Stimulated activated naive CD4-positive, alpha-beta T cell (primary cell): ENCODE measurements at regions not wholly inside any gene's neighbourhood (a gene's known extent, or its start where the extent isn't known, plus 50 kb on each side); places are given as distances from the start of the nearest gene placed in this dataset.
"Not testable (repeated sequence)": the region's sequence is repeated elsewhere in the genome, so short reads cannot be mapped to it uniquely, and the experiment has no call there.

Experiments
- DNase-seq, 6 experiments: peaks; one replicate each; lab custom pipeline; 2025; lab: John Stamatoyannopoulos, UW

GRCh38 chr2:60246583-60246982 lies 306.9 kb downstream of the BCL11A start:
- DNase-seq = no peak

- DNase-seq = no peak
Observed at GRCh38 chr2:60234274-60234986, 319.0 kb downstream of the BCL11A start.

GRCh38 chr2:60230596-60230995 lies 322.9 kb downstream of the BCL11A start:
- no peak for DNase-seq

- DNase-seq = no peak
Observed at GRCh38 chr2:60230037-60230436, 323.4 kb downstream of the BCL11A start.

- DNase-seq = no peak
Observed at GRCh38 chr2:60226943-60227342, 326.5 kb downstream of the BCL11A start.

GRCh38 chr2:60226191-60226590 lies 327.3 kb downstream of the BCL11A start:
- DNase-seq = no peak

GRCh38 chr2:60223859-60224258 lies 329.6 kb downstream of the BCL11A start:
- no peak for DNase-seq

- DNase-seq = no peak
Observed at GRCh38 chr2:60221098-60221497, 332.4 kb downstream of the BCL11A start.

GRCh38 chr2:60219536-60219935 lies 333.9 kb downstream of the BCL11A start:
- DNase-seq = no peak

GRCh38 chr2:60216452-60216995 lies 336.9 kb downstream of the BCL11A start:
- no peak for DNase-seq

- DNase-seq = no peak
Observed at GRCh38 chr2:60215386-60215901, 338.0 kb downstream of the BCL11A start.

GRCh38 chr2:60214626-60214875 lies 338.9 kb downstream of the BCL11A start:
- DNase-seq = no peak

- DNase-seq = no peak
Observed at GRCh38 chr2:60213865-60214625, 339.4 kb downstream of the BCL11A start.

GRCh38 chr2:60212181-60212945 lies 341.1 kb downstream of the BCL11A start:
- DNase-seq = no peak

- DNase-seq = not testable (repeated sequence)
Observed at GRCh38 chr2:60189006-60189405, 364.4 kb downstream of the BCL11A start.

GRCh38 chr2:60175290-60175689 lies 378.2 kb downstream of the BCL11A start:
- no peak for DNase-seq

- no peak for DNase-seq
Observed at GRCh38 chr2:60174146-60174545, 379.3 kb downstream of the BCL11A start.

GRCh38 chr2:60172801-60173200 lies 380.7 kb downstream of the BCL11A start:
- no peak for DNase-seq

- no peak for DNase-seq
Observed at GRCh38 chr2:60170272-60170671, 383.2 kb downstream of the BCL11A start.

GRCh38 chr2:60168247-60168646 lies 385.2 kb downstream of the BCL11A start:
- DNase-seq = no peak

- DNase-seq = no peak
Observed at GRCh38 chr2:60167089-60167488, 386.4 kb downstream of the BCL11A start.

GRCh38 chr2:60163691-60164090 lies 389.8 kb downstream of the BCL11A start:
- DNase-seq = no peak

GRCh38 chr2:60159519-60159918 lies 393.9 kb downstream of the BCL11A start:
- no peak for DNase-seq
